ENCODE measurements at regions not wholly inside any gene's neighbourhood (a gene's known extent, or its start where the extent isn't known, plus 50 kb on each side); places are given as distances from the start of the nearest gene placed in this dataset.
A peak's percentile ranks its signal among the peaks of the same experiment; 100 is the strongest.
"Not testable (repeated sequence)": the region's sequence is repeated elsewhere in the genome, so short reads cannot be mapped to it uniquely, and the experiment has no call there.

- DNase-seq: no peak
Observed at GRCh38 chr9:117775591-117775990, 71.4 kb downstream of the TLR4 start.

- DNase-seq: no peak
Observed at GRCh38 chr9:117777823-117778222, 73.6 kb downstream of the TLR4 start.

- DNase-seq: no peak
Observed at GRCh38 chr9:117779760-117780159, 75.6 kb downstream of the TLR4 start.

DNA sequence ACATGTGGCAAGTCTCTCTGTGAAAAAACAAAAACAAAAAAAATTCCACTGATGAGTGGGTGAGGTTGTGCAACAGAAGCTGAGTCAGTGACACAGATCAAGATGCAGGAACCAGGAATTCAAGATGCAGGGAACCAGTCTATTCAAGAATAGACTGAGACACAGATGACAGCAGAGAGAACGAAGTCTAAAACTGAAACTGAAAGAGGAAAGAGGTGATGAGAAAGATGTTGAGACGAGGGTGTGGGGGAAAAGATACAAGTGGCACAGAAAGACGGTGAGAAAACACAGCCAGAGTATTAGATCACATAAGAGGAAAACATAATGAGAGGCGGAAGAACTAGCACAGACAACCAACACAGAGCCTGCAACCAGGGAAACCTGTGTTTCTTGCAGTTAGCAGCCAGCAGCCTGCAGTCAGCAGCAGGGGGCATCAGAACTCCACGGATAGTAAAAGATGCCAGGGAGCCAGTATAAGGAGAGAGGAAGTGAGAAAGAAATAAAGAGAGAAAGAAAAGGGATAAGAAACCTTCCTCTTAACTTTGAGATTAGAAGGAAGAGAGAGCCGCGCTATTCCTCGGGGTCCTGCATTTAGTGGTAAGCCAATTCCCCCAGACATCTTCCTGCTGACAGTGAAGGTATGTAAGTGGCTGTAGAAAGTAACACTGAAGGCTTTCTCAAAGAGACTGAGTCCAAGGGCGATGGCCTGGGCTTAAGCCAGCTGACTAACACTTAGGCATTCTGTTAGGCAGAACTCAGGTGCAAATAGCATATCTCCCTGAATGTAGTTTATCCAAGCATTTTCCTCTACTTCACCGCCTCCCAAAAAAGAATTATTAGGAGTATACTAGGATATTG lies 79.0 kb downstream of the TLR4 start:
- peak; percentile 85 for DNase-seq

DNA sequence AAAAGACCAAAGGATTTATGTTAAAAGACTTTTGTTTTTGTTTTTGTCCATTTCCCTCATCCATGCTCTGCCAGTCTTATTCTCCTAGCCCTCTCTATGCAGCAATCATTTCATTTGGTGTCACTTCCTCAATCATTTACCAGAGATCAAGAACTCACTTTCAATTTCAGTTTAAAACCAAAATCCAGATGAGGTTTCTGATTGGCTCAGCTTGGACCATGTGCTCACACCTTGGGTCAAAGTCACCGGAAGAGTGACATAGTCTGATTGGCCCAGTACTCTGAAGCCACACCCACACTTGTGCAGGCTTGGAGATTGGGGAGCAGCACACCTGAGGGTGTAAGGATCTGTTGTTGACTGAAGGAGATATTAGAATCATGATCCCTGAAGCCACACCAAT lies 79.6 kb downstream of the TLR4 start:
- DNase-seq: no peak

DNA sequence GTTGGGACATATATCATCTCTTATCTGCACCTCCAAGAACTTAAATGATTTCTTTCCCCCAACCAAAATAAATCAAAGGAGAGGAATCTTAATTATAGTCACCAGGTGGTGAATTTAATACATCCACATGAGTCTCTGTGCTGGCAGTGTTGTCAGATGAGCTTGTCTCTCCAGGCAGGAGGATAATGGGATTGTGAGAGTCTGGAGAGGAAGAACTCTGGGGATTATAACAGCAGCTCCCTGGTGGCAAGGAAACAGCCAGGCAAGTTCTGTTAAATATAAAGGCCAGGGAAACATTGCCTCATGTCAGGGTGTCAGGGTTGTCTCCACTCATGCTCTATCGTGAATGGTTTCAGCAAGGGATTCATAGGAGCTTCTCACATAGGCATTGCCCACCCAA lies 80.8 kb downstream of the TLR4 start:
- no peak for DNase-seq

DNA sequence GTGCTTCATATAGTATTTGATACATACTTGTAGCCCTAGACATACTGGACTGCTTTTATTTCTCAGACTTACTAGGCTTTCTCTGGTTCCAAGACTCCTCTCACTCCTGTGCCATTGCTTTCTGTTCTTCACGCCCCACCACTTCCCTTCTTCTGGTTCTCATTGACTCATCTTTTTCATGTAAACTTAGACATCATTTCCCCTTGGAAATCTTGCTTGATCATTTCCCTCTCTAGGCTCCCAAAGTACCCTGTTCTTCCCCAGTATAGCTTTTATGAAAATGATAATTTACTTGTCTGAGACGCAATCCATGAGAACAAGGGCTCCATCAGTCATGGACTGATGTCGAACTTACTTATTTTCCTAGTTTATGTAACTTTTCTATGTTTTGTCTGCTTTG lies 83.5 kb downstream of the TLR4 start:
- DNase-seq: no peak

DNA sequence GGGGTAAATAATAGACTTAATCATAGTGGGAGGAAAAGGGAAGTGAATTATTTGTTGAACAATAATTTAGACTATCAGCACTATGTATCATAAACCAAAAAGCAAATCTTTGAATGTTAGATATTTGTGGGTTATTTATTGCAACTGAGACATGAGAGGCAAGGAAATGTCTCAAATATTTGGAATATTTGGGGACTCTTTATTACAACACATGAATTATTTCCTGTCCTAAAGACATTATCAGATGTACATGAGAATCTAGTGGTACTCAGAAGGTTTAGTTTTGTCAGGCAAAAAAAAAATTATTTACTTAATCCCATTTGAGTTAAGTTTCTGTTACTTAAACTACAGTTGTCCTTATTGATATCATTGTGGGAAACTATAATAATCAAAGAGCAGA lies 91.1 kb downstream of the TLR4 start:
- DNase-seq: no peak

DNA sequence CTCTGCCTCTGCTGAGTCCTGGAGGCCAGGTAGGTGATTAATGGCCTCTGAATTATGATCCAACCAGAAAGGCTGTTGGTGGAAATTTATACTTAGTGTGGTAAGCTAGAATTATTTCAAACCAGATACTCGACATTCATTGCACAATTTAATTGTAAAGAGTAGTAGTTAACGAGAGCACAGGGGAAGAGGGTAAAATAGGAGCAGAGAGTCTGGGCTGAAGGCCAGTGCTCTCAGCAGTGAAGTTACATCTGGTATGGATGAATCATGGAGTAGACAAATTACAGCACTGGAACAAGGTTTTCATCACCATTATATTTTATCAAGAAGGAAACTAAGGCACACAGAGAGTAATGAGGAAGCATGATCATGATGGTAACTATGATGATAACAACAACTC lies 92.5 kb downstream of the TLR4 start:
- no peak for DNase-seq

GRCh38 chr9:117800389-117800788 lies 96.2 kb downstream of the TLR4 start:
- DNase-seq: no peak

DNA sequence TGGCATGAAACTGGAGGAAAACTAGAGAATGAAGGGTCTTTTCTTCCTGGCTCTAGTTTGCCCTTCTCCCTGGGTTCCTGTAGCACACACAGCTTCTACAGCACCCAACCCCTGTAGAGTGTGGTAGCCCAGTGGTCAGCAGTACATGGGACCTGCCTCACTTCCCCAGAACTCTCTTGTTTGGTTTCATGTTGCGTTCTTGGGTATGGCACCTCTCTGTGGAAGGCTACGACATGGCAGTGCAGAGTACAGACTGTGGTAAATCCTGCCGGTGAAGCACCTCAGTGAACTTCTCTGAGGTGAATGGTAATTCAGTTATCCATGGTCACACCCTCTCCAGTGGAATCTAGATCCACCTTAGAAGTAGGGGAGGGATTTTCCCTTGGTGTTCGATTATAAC lies 105.5 kb downstream of the TLR4 start:
- DNase-seq: no peak

DNA sequence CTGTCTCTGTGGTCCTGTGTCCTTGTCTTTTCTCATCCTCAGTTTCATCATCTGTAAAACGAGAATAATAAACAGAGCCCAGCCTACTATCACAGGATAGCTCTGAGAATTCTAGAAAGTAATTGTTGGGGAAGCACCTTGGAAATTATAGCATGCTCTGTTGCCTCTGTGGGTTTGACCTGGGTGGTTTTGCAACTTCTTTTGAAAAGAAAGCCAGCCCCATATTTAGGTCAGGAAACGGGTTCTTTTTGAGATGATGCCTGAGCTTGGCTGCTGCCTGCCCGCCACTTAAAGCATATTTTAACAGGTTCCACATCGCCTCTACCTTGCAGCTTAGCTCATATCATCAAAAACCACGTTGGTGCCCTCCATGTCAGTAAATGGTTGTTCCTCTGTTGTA lies 111.1 kb downstream of the TLR4 start:
- no peak for DNase-seq

GRCh38 chr9:117815948-117816347 lies 111.7 kb downstream of the TLR4 start:
- DNase-seq: no peak

- DNase-seq: no peak
Observed at GRCh38 chr9:117821954-117822353, 117.8 kb downstream of the TLR4 start.

GRCh38 chr9:117823576-117823975 lies 119.4 kb downstream of the TLR4 start:
- no peak for DNase-seq

DNA sequence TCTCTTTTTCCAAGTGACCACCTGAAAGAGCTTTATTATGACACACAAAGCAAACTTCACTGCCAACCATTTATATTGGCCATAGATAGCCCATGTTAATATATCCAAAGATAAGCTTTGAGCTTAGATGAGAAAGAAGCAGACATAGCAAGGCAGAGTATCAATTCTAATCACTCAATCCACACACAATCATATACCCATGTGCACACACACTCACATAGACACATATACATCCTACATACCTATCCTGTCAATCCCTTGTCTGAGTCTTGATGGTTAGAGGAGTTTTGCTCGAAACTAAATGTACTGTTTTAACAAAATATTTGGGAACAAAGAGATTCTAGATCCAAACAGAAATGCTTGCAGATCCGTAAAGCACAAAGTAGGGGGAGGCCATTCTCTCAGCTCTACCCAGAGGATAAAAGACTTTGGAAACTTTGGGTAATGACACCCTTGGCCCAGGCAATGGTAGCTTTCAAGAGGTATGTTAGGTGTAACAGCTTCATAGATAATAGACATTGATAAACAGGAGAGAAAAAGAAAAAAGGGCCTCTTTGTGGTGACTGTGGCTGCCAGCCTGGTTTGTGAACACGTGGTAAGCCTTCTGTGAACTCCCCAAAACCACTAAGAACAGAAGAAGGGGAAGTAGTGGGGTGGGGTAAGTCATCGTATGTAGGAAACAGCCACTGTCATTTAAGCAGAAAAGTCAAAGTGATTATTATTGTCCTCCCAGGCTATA lies 121.6 kb downstream of the TLR4 start:
- no peak for DNase-seq

DNA sequence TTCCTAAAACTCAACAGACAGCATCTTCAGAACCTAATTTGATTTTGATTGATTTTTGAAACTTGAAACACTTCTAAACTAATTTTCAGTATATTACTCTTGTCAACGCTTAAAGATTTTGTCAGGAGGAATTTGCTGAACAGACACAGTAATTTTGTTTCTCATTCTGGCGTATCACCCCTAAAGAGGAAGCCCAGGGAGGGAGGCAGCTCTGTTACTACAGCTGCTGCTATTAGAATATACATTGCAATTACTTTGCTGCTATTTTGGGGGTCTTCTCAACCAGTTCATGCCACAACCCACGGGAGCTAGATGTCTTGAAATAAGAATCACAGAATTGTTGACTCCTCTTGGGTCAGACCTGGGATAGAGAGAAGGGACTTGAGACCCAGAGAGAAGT lies 122.6 kb downstream of the TLR4 start:
- DNase-seq: no peak

GRCh38 chr9:117827456-117827855 lies 123.3 kb downstream of the TLR4 start:
- DNase-seq: no peak

GRCh38 chr9:117828466-117828865 lies 124.3 kb downstream of the TLR4 start:
- no peak for DNase-seq

DNA sequence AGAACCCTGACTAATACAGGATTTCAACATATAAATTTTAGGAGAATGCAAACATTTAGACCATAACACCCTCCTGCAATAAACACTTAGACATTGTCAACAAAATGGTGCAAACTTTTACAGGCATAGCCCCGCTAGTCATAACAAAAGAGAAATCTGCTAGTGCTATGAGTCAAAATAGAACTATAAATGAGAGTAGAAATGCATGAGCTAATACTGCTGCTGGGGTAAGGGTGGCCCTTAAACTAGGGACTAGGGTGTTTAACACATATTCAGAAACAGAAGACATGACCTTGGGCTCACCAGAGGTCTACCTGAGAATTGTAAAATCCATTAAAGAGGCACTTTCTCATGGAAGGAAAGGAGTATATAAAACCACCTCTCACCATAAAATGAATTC lies 131.6 kb downstream of the TLR4 start:
- DNase-seq: no peak

DNA sequence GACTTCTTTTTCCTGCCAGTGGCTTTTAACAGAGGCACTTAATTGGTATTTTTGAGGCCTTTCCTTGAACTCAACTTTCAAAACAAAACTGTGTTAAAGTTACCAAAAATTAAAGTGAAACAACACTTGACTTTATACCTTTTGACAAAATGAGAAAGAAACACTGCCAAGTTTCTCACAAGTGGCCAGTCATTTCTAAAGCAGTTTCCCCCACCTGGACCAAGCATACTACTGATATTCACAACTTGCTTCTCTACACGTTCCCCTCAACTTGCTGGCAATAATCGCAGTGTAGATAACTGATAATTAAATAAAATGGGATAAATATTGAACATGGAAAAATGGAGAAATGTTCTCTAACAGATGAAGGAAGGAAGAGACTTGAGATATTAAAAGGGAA lies 135.7 kb downstream of the TLR4 start:
- no peak for DNase-seq

- not testable (repeated sequence) for DNase-seq
Observed at GRCh38 chr9:117851836-117852461, 147.7 kb downstream of the TLR4 start.

DNA sequence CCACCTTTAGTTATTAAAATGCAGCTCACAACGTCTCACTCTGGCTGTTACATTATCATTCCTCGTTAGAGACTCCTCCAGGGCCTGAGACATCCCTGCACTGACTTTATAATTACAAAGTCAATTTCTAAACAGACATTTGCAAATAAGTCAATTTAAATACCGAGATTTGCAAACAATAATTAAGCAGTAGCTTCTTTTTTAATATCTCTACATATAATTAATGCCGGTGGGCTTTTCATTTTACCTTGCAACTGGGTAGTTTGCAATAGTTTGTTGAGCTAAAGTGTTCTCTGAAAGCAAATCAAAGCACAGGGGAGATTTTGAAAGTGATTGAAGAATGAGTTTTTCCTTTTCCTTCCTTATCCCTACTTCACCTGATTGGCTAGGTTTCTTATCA lies 154.4 kb downstream of the TLR4 start:
- DNase-seq: no peak

DNA sequence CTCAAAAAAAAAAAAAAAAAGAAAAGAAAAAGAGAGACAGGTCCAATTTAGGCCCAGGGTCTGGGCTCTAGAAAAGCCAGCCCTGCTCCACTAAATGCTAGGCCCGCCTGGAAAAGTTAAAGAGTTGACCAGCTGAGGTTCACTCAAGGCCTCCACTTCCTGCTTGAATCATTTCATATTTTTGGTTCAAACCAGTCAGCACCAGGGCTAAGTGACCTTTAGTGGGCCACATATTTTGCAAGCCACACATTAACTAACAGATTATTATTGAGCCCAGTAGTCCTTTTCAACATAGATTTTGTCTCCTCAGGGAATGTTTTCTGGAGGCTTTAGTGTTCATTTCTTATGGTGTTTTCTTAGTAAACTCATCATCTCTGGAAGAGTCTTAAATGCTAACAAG lies 156.6 kb downstream of the TLR4 start:
- no peak for DNase-seq

All from right forelimb (tissue), 1 donor.